ENCODE measurements at regions not wholly inside any gene's neighbourhood (a gene's known extent, or its start where the extent isn't known, plus 50 kb on each side); places are given as distances from the start of the nearest gene placed in this dataset.

DNA sequence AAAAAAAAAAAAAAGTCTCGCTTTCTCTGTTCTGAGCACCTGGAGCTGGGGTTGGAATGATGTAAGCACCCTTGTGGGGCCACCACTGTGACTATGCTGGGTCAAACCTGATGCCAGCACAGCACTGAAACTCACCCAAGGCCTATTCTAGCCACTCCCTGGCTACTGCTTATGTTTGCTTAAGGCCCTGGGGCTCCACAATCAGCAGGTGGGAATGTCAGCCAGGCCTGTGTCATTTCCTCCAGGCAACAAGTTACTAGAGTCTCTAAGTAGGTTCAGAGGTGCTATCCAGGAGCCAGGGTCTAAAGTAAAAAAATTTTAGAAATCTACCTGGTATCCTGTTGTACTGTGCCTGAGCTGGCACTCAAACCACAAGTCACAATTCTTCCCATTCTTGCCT lies 1306.8 kb downstream of the STIM2 start:
- no peak for FAIRE-seq

DNA sequence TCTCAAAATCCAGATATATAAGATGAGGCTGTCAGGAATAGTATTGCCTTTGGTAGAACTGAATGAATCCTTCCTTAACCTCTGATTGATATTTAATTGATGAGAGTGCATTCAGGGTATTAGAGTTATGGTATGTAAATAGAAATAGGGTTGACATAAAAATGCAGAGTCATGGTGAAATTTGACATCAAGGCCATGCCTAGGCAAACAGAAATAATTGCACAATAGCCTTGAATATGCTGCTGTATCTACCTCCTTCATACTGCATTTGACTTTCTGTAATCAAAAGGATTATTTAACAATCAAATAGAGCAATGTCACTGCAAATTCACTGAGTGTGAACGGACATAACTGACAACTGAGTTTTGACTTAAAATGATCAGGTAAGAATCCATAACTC lies 1316.3 kb downstream of the STIM2 start:
- DNase-seq (ENCODE audit: insufficient read length) (no peak), FAIRE-seq (no peak)
- no peak for TF ChIP-seq TAF1 (IDR thresholded peaks at IDR 0.05; ENCODE audit: borderline replicate concordance, low read depth, low read length)
- no peak for TF ChIP-seq POLR2AphosphoS5 (IDR thresholded peaks at IDR 0.05; ENCODE audit: low read depth, low read length)
- no peak for TF ChIP-seq POLR2A (IDR thresholded peaks at IDR 0.05; ENCODE audit: low read depth, low read length)

More for the DNA sequence above, 1306.8 kb downstream of the STIM2 start:
- no peak for DNase-seq (ENCODE audit: insufficient read length)
- TF ChIP-seq POLR2A (IDR thresholded peaks at IDR 0.05; ENCODE audit: low read depth, low read length) (no peak), TAF1 (IDR thresholded peaks at IDR 0.05; ENCODE audit: borderline replicate concordance, low read depth, low read length) (no peak), POLR2AphosphoS5 (IDR thresholded peaks at IDR 0.05; ENCODE audit: low read depth, low read length) (no peak)

DNA sequence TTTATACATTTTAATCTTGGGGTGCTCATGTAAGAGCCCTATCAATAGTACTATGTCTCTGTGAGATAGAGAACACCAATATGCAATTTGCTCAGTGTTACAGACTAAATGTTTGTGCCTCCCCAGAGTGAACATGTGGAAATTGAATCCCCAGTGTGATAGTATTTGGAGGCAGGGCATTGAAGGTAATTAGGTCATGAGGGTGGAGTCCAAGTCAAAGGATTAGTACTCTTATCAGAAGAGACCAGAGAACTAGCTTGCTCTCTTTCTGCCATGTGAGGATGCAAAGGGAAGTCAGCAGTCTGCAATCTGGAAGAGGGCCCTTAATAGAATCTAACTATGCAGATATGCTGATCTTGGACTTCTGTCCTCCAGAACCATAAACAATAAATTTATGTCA lies 1317.0 kb downstream of the STIM2 start:
- DNase-seq (ENCODE audit: insufficient read length), result no peak
- no peak for FAIRE-seq
- no peak for TF ChIP-seq TAF1 (IDR thresholded peaks at IDR 0.05; ENCODE audit: borderline replicate concordance, low read depth, low read length)
- TF ChIP-seq POLR2A (IDR thresholded peaks at IDR 0.05; ENCODE audit: low read depth, low read length), result no peak
- no peak for TF ChIP-seq POLR2AphosphoS5 (IDR thresholded peaks at IDR 0.05; ENCODE audit: low read depth, low read length)

DNA sequence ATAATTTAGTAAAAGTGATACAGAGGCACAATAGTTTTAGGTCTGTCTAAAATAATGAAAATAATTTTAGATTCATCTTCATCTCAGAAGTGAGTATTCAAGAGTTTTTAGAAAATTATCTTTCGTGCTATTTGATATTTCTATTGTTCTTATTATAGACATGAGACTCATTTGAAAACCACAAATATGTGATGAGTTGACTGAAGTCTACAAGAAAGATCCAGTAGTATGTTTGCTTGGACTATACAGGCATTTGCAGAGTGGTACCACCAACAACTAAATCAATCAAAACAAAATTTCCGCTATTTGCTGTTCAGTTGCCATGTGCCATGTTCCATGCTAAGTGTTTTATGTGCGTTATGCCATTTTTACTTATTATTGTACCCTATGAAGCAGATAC lies 1318.5 kb downstream of the STIM2 start:
- TF ChIP-seq POLR2AphosphoS5 (IDR thresholded peaks at IDR 0.05; ENCODE audit: low read depth, low read length) (no peak), POLR2A (IDR thresholded peaks at IDR 0.05; ENCODE audit: low read depth, low read length) (no peak), TAF1 (IDR thresholded peaks at IDR 0.05; ENCODE audit: borderline replicate concordance, low read depth, low read length) (no peak)
- no peak for FAIRE-seq
- no peak for DNase-seq (ENCODE audit: insufficient read length)

DNA sequence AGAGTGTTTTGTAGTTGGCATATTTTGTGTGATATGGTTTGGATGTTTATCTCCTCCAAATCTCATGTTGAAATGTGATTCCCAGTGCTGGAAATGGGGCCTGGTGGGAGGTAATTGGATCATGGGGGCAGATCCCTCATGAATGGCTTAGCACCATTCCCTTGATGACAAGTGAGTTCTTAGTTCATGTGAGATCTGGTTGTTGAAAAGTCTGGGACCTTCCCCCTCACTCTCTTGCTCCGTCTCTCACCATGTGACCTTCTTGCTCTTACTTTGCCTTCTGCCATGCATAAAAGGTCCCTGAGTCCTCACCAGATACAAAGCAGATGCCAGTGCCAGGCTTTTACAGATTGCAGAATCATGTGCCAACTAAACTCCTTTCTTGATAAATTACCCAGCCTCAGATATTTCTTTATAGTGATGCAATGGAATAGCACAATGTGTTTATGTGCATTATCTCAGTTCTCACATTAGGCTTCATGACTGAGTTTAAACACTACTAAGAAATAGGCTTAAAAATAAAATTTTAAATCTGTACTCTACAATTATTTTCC lies 1348.8 kb downstream of the STIM2 start:
- DNase-seq (ENCODE audit: insufficient read length) (no peak), FAIRE-seq (no peak)
- no peak for TF ChIP-seq POLR2AphosphoS5 (IDR thresholded peaks at IDR 0.05; ENCODE audit: low read depth, low read length)
- no peak for TF ChIP-seq TAF1 (IDR thresholded peaks at IDR 0.05; ENCODE audit: borderline replicate concordance, low read depth, low read length)
- no peak for TF ChIP-seq POLR2A (IDR thresholded peaks at IDR 0.05; ENCODE audit: low read depth, low read length)

DNA sequence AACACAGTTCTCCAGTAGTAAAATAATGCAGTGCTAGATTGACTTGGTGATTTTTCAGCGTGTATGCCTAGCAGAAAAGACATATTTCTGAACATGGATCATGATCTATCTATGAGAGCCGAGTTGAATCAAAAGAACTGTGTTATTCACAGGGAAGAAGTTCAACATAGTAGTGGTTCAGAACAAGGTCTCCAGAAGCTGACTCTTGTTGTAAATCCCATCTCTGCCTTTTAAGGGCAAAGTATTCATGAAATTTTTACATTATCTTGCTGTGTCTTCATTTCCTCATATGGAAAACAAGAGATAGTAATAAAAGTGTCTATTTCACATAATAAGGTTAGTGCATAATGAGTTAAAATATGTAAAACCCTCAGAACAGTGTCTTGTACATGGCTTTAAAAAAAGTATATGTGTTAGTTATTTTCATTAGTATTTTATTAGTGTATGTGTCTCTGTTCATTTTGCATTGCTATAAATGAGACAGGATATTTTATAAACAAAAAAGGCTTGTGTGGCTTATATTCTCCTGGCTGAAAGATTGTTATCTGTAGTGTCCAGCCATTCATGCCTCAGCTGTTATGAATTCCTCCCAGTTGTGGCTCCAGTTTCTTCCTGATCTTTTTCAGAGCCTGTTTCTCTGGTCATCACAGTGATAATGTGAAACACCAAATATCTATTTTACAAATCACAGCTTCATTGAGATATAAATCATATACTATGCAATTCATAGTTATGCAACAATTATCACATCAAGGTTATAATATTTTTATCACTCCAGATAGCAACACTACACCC lies 1351.2 kb downstream of the STIM2 start:
- DNase-seq (ENCODE audit: insufficient read length) (no peak), FAIRE-seq (no peak)
- TF ChIP-seq POLR2A (IDR thresholded peaks at IDR 0.05; ENCODE audit: low read depth, low read length) (no peak), TAF1 (IDR thresholded peaks at IDR 0.05; ENCODE audit: borderline replicate concordance, low read depth, low read length) (no peak)

DNA sequence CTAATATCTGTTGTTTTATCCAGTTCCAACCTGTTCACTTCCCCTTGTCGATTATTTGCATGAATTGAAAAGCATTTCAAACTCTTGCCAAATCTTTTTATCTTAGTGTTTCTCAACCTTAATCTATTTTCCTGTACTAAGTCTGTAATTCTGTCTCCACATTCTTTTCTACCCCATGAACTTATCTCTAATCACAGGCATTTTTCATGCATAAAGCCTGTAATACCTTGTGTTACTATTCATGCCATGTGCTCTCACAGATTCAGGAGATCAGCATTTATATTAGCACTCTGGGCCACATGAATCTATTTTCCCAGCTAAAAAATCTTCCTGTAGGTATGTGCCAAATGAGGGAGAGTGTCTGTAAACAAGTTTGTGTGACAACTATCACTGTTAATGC lies 1360.9 kb downstream of the STIM2 start:
- DNase-seq (ENCODE audit: insufficient read length), result no peak
- no peak for TF ChIP-seq POLR2A (IDR thresholded peaks at IDR 0.05; ENCODE audit: low read depth, low read length)
- no peak for TF ChIP-seq POLR2AphosphoS5 (IDR thresholded peaks at IDR 0.05; ENCODE audit: low read depth, low read length)
- no peak for TF ChIP-seq TAF1 (IDR thresholded peaks at IDR 0.05; ENCODE audit: borderline replicate concordance, low read depth, low read length)
- FAIRE-seq, result no peak

DNA sequence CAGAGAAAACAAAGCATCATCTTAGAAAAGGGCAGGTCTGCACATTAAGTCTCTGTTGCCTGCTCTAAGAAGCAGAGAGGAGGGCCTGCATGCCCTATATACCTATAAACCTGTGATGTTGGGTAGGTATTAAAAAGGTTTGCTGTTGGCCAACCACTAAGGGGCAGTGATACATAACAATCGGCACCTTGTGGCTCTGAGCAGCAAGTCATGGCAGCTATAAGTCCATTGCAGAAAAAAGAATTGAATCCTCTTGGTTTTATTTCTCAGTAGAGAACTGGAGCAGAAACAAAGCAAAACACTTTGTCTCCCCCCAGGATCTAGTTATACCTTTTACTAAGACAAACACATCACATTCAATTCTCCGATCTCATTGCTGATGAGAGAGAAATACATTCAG lies 1364.4 kb downstream of the STIM2 start:
- no peak for TF ChIP-seq POLR2AphosphoS5 (IDR thresholded peaks at IDR 0.05; ENCODE audit: low read depth, low read length)
- no peak for FAIRE-seq
- no peak for DNase-seq (ENCODE audit: insufficient read length)

DNA sequence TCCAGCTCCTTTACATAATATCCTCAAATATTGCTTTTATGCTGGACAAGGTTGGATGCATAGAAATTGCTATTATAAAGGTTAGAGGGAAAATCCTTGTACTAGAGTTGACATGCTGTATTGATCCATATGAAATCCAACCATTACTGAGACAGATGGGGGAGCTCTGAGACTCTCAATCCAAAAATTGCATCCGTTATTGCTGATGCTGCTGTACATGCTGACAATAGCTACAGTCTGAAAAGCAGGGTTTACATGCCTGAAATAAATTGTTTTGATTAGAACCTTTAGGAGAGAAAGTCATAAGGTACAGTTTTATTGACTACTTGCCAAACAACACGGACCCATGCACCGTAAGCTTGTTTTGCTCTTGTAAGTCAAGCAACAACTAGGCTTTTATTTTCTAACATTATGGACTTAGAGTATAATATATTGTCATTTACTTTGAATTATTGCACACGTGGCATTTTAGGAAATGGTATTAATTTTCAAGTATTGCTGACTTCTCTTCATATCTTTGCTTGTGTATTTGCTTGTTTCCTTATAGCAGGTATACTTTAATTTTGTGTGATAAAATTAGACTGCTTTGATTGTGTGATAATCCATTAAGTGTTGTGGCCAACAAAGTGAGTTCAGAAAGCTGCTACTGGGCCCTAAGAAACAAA lies 1365.2 kb downstream of the STIM2 start:
- FAIRE-seq, result no peak
- no peak for DNase-seq (ENCODE audit: insufficient read length)
- TF ChIP-seq TAF1 (IDR thresholded peaks at IDR 0.05; ENCODE audit: borderline replicate concordance, low read depth, low read length) (no peak), POLR2A (IDR thresholded peaks at IDR 0.05; ENCODE audit: low read depth, low read length) (no peak), POLR2AphosphoS5 (IDR thresholded peaks at IDR 0.05; ENCODE audit: low read depth, low read length) (no peak)

DNA sequence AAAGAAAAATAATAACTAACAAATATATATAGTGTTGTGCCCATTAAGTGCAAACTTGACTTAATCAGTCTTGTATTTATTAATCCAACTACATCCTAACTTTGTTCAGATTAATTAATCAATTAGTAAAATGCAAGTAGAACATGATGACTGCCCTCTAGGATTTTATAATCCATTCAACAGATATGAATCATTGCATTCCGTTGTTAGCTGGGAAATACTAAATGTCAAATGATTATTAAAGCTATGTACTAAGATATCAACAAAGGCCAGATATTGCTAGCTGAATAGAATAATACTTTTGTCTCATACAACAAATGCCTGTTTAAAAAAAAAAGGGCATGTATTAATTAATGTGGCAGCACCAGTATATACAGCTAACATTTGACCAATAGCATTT lies 1366.3 kb downstream of the STIM2 start:
- DNase-seq (ENCODE audit: insufficient read length) (no peak), FAIRE-seq (no peak)

DNA sequence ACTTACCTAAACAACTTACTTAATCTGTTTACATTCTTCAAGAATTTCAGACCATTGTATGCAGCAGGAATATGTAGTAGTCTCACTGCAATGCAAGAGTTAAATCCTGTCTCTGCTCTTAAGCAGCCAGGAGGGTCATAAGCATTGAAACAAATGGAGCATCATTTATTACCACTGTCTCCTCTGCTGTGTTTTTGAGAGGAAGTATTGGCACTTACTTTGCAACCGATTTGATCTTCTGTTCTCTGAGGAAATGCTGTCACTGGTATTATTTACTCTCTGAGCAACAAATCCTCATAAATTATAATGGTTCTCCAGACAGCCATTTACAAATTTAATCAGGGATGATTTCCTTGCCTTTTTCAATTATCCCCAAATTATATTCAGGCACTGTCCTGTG lies 1367.1 kb downstream of the STIM2 start:
- no peak for DNase-seq (ENCODE audit: insufficient read length)
- no peak for FAIRE-seq
- TF ChIP-seq POLR2A (IDR thresholded peaks at IDR 0.05; ENCODE audit: low read depth, low read length) (no peak), POLR2AphosphoS5 (IDR thresholded peaks at IDR 0.05; ENCODE audit: low read depth, low read length) (no peak), TAF1 (IDR thresholded peaks at IDR 0.05; ENCODE audit: borderline replicate concordance, low read depth, low read length) (no peak)

More for the DNA sequence above, 1366.3 kb downstream of the STIM2 start:
- TF ChIP-seq TAF1 (IDR thresholded peaks at IDR 0.05; ENCODE audit: borderline replicate concordance, low read depth, low read length), result no peak
- no peak for TF ChIP-seq POLR2AphosphoS5 (IDR thresholded peaks at IDR 0.05; ENCODE audit: low read depth, low read length)
- no peak for TF ChIP-seq POLR2A (IDR thresholded peaks at IDR 0.05; ENCODE audit: low read depth, low read length)
